NCI-H1105 treated with DMSO at 0.1 percent for 48 hours (cell line): ENCODE measurements at regions not wholly inside any gene's neighbourhood (a gene's known extent, or its start where the extent isn't known, plus 50 kb on each side); places are given as distances from the start of the nearest gene placed in this dataset.

Source experiments
- DNase-seq: peaks from one replicate; lab custom pipeline; 2025; lab: John Stamatoyannopoulos, UW

- DNase-seq, result no peak
These were observed 382.7 kb downstream of the ENC1 start for GRCh38 chr5:74257645-74258313.

- DNase-seq, result no peak
These were observed 383.4 kb downstream of the ENC1 start for GRCh38 chr5:74257060-74257527.

- DNase-seq, result no peak
These were observed 384.7 kb downstream of the ENC1 start for GRCh38 chr5:74255692-74256392.

- DNase-seq, result no peak
These were observed 386.3 kb downstream of the ENC1 start for GRCh38 chr5:74254257-74254656.

GRCh38 chr5:74252044-74252443, 388.5 kb downstream of the ENC1 start:
- DNase-seq, result no peak

GRCh38 chr5:74251141-74252035, 389.1 kb downstream of the ENC1 start:
- no peak for DNase-seq

GRCh38 chr5:74250304-74251102, 390.0 kb downstream of the ENC1 start:
- no peak for DNase-seq

- DNase-seq, result no peak
These were observed 392.0 kb downstream of the ENC1 start for GRCh38 chr5:74248576-74248975.

- no peak for DNase-seq
These were observed 396.1 kb downstream of the ENC1 start for GRCh38 chr5:74244406-74244805.

- DNase-seq, result peak; percentile 1
These were observed 396.9 kb downstream of the ENC1 start for GRCh38 chr5:74243634-74244033.

- no peak for DNase-seq
These were observed 398.0 kb downstream of the ENC1 start for GRCh38 chr5:74242516-74242915.

- no peak for DNase-seq
These were observed 398.8 kb downstream of the ENC1 start for GRCh38 chr5:74241751-74242140.

GRCh38 chr5:74240783-74241750, 399.5 kb downstream of the ENC1 start:
- no peak for DNase-seq

GRCh38 chr5:74239261-74239660, 401.3 kb downstream of the ENC1 start:
- DNase-seq, result no peak

GRCh38 chr5:74237571-74238145, 402.9 kb downstream of the ENC1 start:
- DNase-seq, result no peak

- no peak for DNase-seq
These were observed 405.0 kb downstream of the ENC1 start for GRCh38 chr5:74235552-74235951.

- no peak for DNase-seq
These were observed 407.0 kb downstream of the ENC1 start for GRCh38 chr5:74233571-74233970.

- no peak for DNase-seq
These were observed 407.4 kb downstream of the ENC1 start for GRCh38 chr5:74233091-74233490.

- no peak for DNase-seq
These were observed 408.3 kb downstream of the ENC1 start for GRCh38 chr5:74232276-74232675.

GRCh38 chr5:74231697-74232096, 408.8 kb downstream of the ENC1 start:
- no peak for DNase-seq
